SH-SY5Y (cell line): ENCODE measurements at regions not wholly inside any gene's neighbourhood (a gene's known extent, or its start where the extent isn't known, plus 50 kb on each side); places are given as distances from the start of the nearest gene placed in this dataset.

ENCODE experiments used
- GATA2 ChIP-seq: IDR thresholded peaks from 2 replicates; pipeline ENCODE4 v1.6.1; 2011; ENCODE audit warnings: mild to moderate bottlenecking, low read depth, low read length
- GATA3 ChIP-seq: IDR thresholded peaks from 2 replicates; pipeline ENCODE4 v1.6.1; 2011; ENCODE audit warnings: low read depth, mild to moderate bottlenecking, low read length, moderate library complexity

DNA sequence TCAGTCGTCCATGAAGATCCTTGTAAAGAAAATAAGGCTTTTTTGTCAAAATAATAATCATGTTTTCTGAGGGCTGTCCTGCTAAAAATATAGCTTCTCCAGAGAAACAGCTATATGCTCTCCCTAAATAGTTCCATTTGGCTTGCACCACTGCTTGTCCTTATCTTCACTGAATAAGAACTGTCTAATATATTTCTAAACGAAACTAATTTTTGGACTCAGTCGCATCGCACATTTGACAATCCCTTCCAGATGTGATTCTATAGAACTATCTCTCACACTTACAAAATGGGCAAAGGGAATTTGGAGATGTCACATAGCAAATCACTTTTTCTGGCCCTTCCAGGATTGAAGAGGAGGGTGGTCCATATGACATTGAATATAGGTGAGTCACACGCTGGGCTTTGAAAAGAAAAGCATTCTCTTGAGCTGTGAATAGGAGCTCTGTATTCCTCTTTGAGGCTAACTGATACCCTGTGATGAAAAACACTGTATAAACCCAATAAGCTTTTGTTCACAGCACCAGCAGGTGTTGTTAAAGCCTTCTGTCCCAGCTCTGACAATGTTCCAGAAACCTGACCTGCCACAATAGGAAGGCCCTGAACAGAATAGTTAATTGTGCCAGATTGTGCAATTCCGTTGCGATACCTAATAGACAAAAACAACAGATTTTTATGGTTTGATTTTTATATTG lies 1144.2 kb downstream of the ROBO2 start:
- no peak for TF ChIP-seq GATA3
- no peak for TF ChIP-seq GATA2
